ENCODE measurements at regions not wholly inside any gene's neighbourhood (a gene's known extent, or its start where the extent isn't known, plus 50 kb on each side); places are given as distances from the start of the nearest gene placed in this dataset.
A peak's percentile ranks its signal among the peaks of the same experiment; 100 is the strongest.
"Not testable (repeated sequence)": the region's sequence is repeated elsewhere in the genome, so short reads cannot be mapped to it uniquely, and the experiment has no call there.

DNA sequence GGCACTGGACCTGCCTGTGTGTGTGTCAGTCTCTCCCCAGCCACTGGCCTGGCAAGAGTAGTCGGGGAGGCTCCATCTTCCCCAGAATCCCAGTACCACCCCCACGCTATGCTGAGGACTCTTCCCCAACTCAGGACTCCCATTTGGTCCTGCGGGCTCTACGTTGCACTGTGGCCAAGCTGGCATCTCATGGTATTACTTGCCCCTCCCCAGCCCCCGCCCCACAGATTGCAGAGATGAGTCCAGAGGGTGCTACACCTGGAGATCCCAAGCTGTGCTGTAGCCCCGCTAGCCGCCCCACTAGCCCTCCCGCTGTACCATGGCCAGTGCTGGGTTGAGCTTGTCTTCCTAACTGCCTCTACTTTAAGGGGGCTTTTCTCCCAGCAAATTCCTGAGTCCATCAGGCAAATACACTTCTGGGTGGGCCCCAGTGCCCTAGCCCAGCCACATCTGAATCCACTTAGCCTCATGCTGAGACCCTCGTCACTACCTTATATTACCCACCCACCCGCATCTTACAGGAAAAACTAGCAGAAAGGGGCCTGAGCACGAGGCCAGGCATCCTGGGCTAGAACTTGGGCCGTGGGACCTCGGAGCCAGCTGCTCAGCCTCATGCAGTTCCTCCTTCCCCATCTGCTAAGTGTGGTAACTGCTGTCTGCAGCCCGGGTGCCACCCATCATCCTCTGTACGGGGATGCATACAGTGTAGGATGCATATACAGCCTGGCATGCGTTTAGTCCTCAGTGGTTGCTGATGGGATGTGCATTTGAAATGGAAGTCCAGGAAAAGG is 65.8 kb upstream of the CACUL1 start:
- no peak for DNase-seq (ENCODE audit: extremely low read depth, low read depth)
- TF ChIP-seq, protein P1, sequence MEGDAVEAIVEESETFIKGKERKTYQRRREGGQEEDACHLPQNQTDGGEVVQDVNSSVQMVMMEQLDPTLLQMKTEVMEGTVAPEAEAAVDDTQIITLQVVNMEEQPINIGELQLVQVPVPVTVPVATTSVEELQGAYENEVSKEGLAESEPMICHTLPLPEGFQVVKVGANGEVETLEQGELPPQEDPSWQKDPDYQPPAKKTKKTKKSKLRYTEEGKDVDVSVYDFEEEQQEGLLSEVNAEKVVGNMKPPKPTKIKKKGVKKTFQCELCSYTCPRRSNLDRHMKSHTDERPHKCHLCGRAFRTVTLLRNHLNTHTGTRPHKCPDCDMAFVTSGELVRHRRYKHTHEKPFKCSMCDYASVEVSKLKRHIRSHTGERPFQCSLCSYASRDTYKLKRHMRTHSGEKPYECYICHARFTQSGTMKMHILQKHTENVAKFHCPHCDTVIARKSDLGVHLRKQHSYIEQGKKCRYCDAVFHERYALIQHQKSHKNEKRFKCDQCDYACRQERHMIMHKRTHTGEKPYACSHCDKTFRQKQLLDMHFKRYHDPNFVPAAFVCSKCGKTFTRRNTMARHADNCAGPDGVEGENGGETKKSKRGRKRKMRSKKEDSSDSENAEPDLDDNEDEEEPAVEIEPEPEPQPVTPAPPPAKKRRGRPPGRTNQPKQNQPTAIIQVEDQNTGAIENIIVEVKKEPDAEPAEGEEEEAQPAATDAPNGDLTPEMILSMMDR (IDR thresholded peaks at IDR 0.05; ENCODE audit: low read depth, low read length, missing control alignments) = no peak
- H3K4me3 ChIP-seq (replicated peaks; ENCODE audit: low read depth, low read length) = no peak overlapping the region

DNA sequence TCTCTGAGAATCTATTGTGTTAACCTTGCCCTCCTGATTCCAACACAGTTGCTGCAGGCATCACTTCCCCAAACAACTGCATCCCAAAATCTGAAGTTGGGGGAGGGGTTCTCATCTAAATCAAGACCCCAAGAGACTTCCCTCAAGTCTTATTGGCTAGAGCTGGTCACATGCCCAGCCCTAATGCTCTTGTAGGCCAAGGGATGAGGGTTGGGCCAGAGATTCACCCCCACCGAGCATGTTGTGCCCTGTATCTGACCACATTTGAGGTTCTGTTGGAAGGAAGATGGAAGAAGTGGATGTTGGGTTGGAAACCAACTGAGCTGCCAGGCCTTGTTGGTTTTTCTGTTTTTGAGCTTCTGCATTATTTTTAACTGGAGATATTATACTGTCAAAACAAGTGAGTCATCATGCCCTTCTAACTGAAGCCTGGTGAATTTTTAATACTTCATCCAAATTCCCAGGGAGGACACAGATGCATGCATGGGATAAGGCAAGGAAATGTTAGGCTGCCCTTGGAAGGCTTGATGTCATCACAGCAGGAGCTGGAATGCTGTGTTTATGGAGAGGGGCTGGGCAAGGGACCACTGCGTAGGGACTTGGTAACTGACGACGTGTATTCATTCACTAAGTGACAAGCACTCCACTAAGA is 68.6 kb upstream of the CACUL1 start:
- no peak overlapping the region for H3K4me3 ChIP-seq (replicated peaks; ENCODE audit: low read depth, low read length)
- DNase-seq (ENCODE audit: extremely low read depth, low read depth) = no peak
- TF ChIP-seq, protein P1 (IDR thresholded peaks at IDR 0.05; ENCODE audit: low read depth, low read length, missing control alignments) = no peak

DNA sequence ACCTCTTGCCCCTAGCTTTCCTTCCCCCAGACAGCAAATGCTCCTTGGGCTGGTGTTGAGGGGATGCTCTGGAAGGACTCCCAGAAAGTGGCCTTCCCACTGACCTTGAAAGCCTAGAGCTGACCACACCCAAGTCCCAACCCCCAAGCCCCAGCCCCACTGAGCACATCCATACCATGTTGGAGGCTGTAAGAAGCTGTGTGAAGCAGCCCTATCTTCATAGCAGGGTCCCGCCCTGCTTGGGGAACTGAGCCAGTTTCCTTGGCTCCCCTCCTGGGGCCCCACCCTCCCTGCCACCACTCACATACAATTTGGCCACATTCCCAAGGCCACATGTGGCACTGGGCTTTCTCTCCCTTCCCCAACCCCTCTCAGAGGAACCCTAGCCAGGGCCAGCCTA is 72.3 kb upstream of the CACUL1 start:
- DNase-seq (ENCODE audit: extremely low read depth, low read depth) = no peak
- TF ChIP-seq, protein P1 (IDR thresholded peaks at IDR 0.05; ENCODE audit: low read depth, low read length, missing control alignments) = no peak
- H3K4me3 ChIP-seq (replicated peaks; ENCODE audit: low read depth, low read length) = no peak overlapping the region

DNA sequence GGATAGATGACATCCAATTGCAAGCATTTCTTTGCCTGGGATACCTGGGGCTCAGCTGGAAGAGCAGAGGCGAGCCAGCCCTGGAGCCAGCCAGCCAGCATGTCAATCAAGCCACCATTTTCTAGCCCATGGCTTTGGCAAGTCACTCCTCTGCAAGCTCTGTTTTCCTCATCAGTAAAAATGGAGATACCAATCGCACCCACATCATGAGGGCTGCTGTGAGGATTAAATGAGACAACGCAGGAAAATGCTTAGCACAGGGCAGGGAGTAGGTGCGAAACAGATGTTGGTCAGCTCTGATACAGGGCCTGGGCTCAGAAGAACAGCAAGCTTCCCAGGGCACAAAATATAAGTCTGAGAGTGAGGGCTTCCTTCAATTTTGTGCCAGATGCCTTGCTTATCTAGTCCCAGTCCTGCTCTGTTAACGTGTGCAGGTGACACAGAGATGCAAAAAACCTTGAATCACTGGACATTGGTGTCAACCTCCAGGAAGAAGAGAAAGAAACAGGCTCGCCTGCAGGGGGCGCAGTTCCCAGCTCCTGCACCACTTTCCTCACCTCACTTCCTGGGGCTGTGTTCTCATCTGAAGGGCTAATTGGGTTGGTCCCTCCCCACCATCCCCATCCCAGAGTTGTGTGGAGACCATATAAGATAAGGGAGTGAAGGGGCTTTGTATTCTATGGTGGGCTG is 72.8 kb upstream of the CACUL1 start:
- no peak overlapping the region for H3K4me3 ChIP-seq (replicated peaks; ENCODE audit: low read depth, low read length)
- TF ChIP-seq, protein P1 (IDR thresholded peaks at IDR 0.05; ENCODE audit: low read depth, low read length, missing control alignments) = peak; percentile 49
- no peak for DNase-seq (ENCODE audit: extremely low read depth, low read depth)

DNA sequence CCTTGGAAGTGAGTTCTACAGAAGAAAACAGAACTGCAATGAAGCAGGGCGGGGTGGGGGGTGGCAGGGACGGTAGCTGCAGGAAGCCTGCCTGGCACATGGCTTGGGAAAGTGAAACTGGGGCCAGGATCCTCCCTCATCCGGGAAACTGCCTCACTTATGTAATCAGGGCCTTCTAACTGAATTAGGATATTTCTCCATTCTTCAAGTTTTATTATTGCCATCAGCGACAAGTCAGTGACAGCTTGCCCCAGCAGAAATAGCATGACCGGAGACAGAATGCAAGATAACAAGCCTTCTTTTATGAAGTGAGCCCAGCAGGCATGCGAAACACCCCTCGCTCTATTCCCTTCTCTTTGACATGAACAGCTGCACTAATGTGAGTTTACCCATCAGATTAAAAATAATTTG is 77.5 kb upstream of the CACUL1 start:
- TF ChIP-seq, protein P1 (IDR thresholded peaks at IDR 0.05; ENCODE audit: low read depth, low read length, missing control alignments) = no peak
- no peak for DNase-seq (ENCODE audit: extremely low read depth, low read depth)
- no peak overlapping the region for H3K4me3 ChIP-seq (replicated peaks; ENCODE audit: low read depth, low read length)

DNA sequence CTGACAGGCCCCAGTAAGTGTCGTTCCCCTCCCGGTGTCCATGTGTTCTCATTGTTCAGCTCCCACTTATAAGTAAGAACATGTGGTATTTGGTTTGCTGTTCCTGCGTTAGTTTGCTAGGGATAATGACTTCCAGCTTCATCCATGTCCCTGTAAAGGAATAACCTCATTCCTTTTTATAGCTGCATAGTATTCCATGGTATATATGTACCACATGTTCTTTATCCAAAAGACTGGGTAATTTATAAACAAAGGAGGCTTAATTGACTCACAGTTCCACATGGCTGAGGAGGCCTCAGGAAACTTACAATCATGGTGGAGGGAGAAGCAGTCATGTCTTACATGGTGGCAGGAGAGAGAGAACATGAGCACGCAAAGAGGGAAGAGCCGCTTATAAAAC is 79.6 kb upstream of the CACUL1 start:
- H3K4me3 ChIP-seq (replicated peaks; ENCODE audit: low read depth, low read length); DNase-seq (ENCODE audit: extremely low read depth, low read depth): not testable (repeated sequence)

DNA sequence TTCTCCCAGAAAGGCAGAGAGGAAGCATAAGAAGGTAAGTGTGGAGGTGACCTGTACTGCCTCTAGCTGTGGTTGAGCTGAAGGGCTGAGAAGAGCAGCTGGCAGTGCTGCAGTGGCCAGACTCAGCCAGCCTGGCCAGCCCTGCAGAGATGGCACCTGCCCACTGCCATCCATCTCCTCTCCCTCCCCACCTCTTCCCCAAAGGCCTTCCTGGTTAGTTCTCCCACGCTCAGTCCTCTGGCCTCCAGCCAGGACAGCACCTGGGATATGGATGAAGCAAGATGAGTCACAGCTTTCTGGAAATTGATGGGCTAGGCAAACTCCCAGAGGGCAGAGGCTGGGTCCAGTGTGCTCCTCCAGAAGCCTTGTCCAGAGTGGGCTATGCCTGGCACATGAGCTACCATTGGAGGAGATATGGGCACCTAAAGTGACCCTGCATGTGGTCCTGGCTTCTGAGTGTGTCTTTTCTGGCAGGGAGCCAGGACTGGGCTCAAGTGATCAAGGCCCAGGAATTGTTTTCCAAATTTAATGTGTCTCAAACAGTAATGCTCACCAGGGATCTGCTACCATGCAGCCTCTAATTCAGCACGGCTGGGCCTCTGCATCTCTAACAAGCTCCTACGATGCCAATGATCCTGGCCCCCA is 81.0 kb upstream of the CACUL1 start:
- no peak overlapping the region for H3K4me3 ChIP-seq (replicated peaks; ENCODE audit: low read depth, low read length)
- TF ChIP-seq, protein P1 (IDR thresholded peaks at IDR 0.05; ENCODE audit: low read depth, low read length, missing control alignments) = no peak
- peak; percentile 29 for DNase-seq (ENCODE audit: extremely low read depth, low read depth)

All from HFF-Myc (cell line).